Astrocyte (in vitro differentiated cells and primary cell): ENCODE measurements at regions not wholly inside any gene's neighbourhood (a gene's known extent, or its start where the extent isn't known, plus 50 kb on each side); places are given as distances from the start of the nearest gene placed in this dataset.

Source experiments
- EZH2 ChIP-seq: IDR thresholded peaks from 2 replicates; pipeline ENCODE4 v1.6.1; 2012; ENCODE audit warnings: mild to moderate bottlenecking, low read length, inconsistent platforms; ENCODE audit not compliant: insufficient read depth
- TF ChIP-seq, protein P1 (sequence below): IDR thresholded peaks from 2 replicates; pipeline ENCODE4 v1.5.1; 2011; ENCODE audit warnings: low read depth, mild to moderate bottlenecking, inconsistent platforms, low read length, moderate library complexity; ENCODE audit not compliant: insufficient read depth

DNA sequence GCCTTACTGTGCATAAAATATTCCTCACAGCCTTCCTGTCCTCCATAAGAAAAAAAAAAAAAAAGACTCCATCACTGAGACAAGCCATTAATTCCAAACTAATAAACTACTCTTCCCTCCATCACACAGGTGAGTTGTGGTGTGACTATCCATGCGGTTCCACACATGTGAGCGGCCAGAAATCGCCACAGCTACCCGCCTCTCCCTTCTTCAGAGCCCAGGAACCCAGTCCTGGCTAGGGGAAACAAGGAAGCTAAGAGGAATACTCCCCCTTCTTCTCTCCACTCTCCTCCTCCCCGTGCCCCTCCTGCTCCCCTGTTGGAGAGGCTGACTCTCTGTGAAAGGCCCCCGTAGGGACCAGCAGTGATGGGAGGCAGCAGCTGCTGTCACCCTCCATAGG, 128.6 kb upstream of the ARID1B start:
- no peak for TF ChIP-seq EZH2
- TF ChIP-seq, protein P1, sequence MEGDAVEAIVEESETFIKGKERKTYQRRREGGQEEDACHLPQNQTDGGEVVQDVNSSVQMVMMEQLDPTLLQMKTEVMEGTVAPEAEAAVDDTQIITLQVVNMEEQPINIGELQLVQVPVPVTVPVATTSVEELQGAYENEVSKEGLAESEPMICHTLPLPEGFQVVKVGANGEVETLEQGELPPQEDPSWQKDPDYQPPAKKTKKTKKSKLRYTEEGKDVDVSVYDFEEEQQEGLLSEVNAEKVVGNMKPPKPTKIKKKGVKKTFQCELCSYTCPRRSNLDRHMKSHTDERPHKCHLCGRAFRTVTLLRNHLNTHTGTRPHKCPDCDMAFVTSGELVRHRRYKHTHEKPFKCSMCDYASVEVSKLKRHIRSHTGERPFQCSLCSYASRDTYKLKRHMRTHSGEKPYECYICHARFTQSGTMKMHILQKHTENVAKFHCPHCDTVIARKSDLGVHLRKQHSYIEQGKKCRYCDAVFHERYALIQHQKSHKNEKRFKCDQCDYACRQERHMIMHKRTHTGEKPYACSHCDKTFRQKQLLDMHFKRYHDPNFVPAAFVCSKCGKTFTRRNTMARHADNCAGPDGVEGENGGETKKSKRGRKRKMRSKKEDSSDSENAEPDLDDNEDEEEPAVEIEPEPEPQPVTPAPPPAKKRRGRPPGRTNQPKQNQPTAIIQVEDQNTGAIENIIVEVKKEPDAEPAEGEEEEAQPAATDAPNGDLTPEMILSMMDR: no peak
